Stimulated activated CD8-positive, alpha-beta memory T cell treated with anti-CD3 and anti-CD28 coated beads, Interleukin-7, amount 100 ng/mL, for 4 hours (primary cell): ENCODE measurements at regions not wholly inside any gene's neighbourhood (a gene's known extent, or its start where the extent isn't known, plus 50 kb on each side); places are given as distances from the start of the nearest gene placed in this dataset.

Source experiments
- DNase-seq, 2 donors: peaks; one replicate each; pipeline ENCODE4 v3.0.0-alpha.2; 2020; ENCODE audit warnings: low read depth in 2 of 2

DNA sequence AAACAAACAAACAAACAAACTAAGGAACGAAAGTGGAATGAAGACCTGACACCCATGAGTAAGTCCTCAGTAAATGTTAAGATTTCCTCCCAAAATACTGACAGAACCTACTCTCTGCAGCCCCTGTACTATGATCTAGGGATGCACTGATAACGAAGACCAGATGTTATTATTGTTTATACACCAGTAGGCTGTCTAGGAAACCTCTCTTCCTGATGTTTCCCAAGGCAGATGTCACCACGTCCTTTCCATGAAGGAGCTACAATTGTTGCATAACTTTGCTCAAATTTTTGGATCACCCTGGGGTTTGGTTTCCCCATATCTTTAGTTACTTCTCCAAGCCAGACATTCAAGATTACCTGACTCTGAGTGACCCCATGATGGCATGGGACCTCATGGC is 340.7 kb downstream of the MIAT start:
- DNase-seq: no peak

GRCh38 chr22:26998716-26999115 is 341.3 kb downstream of the MIAT start:
- DNase-seq: no peak

DNA sequence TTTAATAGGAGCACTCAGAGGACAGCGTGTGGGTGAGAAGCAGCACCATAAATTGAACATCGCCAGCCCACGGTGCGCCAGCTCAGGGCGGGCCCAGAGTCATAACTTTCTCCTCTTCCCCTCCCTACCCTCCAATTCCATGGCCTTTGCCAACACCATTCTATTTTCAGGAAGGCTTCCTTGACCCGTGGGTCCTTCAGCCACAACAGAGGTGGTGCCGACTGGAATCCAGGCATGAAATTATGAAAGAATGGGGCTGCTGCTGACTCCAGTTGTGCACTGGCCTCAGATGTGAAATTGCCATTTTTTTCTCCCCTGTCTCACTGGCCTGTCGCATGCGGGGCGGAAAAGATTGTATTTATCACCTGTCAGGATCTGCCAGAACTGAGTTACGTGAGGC is 345.9 kb downstream of the MIAT start:
- DNase-seq: no peak

DNA sequence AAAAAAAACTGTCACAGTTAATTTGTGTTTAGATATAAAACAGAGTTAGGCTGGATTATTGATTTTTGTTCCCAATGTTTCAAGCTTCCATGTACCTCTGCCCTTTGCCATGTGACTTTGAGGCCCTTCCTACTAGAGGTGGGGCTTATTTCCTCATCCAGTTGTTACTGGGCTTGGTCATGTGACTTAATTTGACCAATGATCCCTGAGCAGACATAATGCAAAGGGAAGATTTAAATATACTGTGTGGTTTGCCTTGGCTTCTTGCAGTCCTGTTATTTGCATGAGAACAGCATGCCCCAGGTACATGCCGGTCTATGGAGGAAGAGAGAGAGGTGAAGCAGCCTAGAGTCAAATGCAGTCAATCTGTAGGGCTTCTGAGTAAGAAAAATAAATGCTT is 347.0 kb downstream of the MIAT start:
- no peak for DNase-seq

DNA sequence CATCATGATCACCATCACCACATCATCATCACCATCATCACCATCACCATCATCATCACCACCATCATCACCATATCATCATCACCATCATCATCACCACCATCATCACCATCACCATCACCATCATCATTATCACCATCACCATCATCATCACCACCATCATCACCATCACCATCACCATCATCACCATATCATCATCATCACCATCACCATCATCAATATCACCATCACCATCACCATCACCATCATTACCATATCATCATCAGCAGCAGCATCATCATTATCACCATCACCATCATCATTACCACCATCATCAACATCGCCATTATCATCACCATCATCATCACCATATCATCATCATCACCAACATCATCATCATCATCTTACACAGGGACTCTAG is 351.1 kb downstream of the MIAT start:
- no peak for DNase-seq

GRCh38 chr22:27011133-27011532 is 353.7 kb downstream of the MIAT start:
- DNase-seq: no peak

GRCh38 chr22:27011717-27012116 is 354.3 kb downstream of the MIAT start:
- no peak for DNase-seq

DNA sequence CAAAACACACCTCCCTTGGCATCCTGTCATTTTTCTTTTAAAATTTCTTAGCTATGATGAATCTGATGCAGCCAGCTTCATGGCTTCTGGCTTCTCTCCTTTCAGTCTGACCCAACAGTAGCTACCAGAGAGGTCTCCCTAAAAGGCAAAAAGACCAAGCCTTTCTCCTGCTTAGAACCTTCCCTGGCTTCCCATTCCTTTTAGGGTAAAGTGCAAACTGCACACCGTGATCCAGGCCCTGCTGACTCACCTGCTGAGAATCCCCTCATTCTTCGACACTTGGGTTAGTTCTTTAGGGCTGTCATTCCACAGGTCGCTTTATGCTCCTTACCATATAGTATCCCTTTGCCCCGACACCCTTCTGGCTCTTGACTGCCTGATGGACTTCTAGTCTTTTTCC is 362.4 kb downstream of the MIAT start:
- DNase-seq: no peak

DNA sequence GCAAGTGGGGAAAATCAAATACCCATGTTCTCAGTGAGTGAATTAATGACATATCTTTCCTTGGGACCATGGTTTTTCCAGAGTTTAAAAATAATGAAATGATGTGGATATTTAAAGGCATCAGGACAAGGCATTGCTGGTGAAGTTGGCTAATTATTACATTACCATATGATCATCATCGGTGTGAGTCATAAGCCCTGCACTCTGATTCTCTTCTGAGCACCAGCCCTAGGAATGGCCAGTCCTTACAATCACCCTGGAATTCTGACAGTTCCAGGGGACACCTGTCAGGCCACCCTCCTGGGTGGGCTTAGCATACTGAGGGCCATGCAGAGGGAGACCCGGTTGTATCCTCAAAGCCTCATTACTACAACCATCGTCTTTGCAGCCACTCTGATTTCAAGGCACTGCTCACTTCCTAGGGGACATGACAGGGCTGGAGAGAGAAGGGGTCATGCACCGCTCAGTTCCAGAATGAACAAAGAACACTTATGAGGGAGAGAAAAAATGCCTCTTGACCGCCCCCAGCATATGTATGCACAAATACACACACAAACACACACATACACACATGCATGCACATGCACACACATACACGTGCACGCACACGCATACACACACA is 365.0 kb downstream of the MIAT start:
- no peak for DNase-seq

- no peak for DNase-seq
Measured at GRCh38 chr22:27022896-27023361, 365.5 kb downstream of the MIAT start.

GRCh38 chr22:27023591-27023990 is 366.2 kb downstream of the MIAT start:
- DNase-seq: no peak

GRCh38 chr22:27024982-27025381 is 367.6 kb downstream of the MIAT start:
- no peak for DNase-seq

- DNase-seq: no peak
Measured at GRCh38 chr22:27028093-27028492, 370.7 kb downstream of the MIAT start.

- no peak for DNase-seq
Measured at GRCh38 chr22:27029584-27030130, 372.3 kb downstream of the MIAT start.

- no peak for DNase-seq
Measured at GRCh38 chr22:27032091-27032761, 374.8 kb downstream of the MIAT start.

DNA sequence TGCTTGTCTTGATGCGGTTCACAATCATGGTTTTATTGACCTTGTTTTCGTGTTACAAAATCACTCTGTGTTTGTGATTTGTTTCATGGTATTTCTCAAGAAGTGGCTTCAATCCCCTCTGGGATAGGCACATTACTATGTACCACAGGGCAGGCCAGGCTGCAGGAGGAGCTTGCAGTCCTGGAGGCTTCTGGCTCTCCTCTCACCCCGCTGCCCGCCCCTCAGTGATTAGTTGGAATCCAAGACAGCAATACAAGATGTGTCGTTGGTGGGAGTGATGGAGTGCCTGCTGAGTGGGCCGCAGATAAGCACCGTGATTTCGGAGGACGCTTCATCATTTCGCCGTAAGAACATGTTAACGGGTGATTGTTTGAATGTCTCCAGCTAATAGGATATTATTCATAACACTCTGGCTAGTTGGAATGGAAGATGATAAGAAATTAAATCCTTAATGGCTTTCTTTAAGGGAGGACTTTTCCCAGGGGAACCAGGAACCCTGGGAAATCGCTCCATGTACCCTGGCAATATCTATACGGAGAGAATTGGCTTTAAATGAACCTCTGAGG is 384.4 kb downstream of the MIAT start:
- no peak for DNase-seq

- no peak for DNase-seq
Measured at GRCh38 chr22:27043262-27043661, 385.9 kb downstream of the MIAT start.

GRCh38 chr22:27045103-27045947 is 387.9 kb downstream of the MIAT start:
- DNase-seq: no peak

DNA sequence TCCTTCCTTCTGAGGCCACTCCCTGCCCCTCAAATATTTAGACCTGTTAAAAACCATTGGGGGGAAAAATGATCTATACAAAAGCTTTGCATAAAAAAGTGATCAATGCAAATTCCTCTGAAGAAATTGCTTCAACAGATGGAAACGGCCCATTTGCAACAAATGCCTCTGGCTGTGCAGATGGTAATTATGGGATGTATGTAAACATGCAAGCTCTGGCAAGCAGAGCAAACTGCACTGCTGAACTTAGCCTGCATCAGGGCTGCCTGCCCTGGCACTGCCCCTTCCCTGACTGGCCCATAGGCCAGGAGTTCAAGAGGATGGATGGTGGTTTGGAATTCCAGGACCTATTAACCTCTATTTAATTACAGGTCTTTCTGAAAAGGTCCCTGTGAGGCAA is 388.7 kb downstream of the MIAT start:
- DNase-seq: no peak

DNA sequence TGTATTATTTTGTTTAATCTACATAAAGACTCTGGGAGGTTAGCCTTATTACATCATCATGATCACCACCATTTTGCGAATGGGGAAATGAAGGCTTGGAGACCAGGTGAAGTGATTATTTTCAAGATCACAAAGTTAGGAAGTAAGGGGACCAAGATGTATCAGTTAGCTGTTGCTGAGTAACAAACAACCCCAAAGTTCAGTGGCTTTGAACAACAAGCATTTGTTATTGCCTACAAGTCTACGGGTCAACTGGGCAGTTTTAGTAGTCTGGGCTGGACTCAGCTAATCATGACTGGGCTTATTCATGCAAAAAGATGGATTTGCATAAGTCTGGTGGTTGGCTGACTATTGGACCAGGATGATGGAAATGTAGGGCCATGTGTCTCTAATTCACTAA is 389.2 kb downstream of the MIAT start:
- no peak for DNase-seq

- no peak for DNase-seq
Measured at GRCh38 chr22:27050771-27051170, 393.4 kb downstream of the MIAT start.

GRCh38 chr22:27051407-27051806 is 394.0 kb downstream of the MIAT start:
- DNase-seq: no peak
